Esophagus muscularis mucosa (tissue), 3 donors: ENCODE measurements at regions not wholly inside any gene's neighbourhood (a gene's known extent, or its start where the extent isn't known, plus 50 kb on each side); places are given as distances from the start of the nearest gene placed in this dataset.

Source experiments
- CTCF ChIP-seq, 3 experiments: fragments of 200-600 bp in 2 of 3; fragments of 450-650 bp in 1 of 3; sonication (generic) in 2 of 3; IDR thresholded peaks; one replicate each; pipeline ENCODE4 v1.5.1; 2017 to 2019; ENCODE audit warnings: antibody characterized with exemption in 3 of 3, mild to moderate bottlenecking in 2 of 3, moderate library complexity in 1 of 3
- POLR2A ChIP-seq: fragments of 450-650 bp; IDR thresholded peaks from one replicate; pipeline ENCODE4 v1.6.1; 2017; ENCODE audit warnings: antibody characterized with exemption, moderate library complexity, mild to moderate bottlenecking, low read depth
- POLR2AphosphoS5 ChIP-seq, 2 donors: sonication (generic); formaldehyde crosslinking; IDR thresholded peaks; one replicate each; pipeline ENCODE4 v1.6.1; 2017; ENCODE audit warnings: antibody characterized with exemption in 2 of 2

- TF ChIP-seq CTCF (IDR thresholded peaks at IDR 0.05) (no peak), POLR2AphosphoS5 (IDR thresholded peaks at IDR 0.05) (no peak), POLR2A (no peak)
Measured at GRCh38 chr12:11949738-11950411, 120.9 kb upstream of the BCL2L14 start.
